ENCODE measurements at regions not wholly inside any gene's neighbourhood (a gene's known extent, or its start where the extent isn't known, plus 50 kb on each side); places are given as distances from the start of the nearest gene placed in this dataset.

- no peak overlapping the region for H3K4me3 ChIP-seq (ENCODE audit: low read length)
- no peak for DNase-seq (ENCODE audit: low read depth)
- TF ChIP-seq CTCF (conservative IDR thresholded peaks at IDR 0.05; ENCODE audit: low read depth, low read length), result no peak
Measured at GRCh38 chr11:134711588-134711987, 299.5 kb upstream of the B3GAT1 start.

GRCh38 chr11:134710861-134711407, 298.9 kb upstream of the B3GAT1 start:
- H3K4me3 ChIP-seq (ENCODE audit: low read length), result no peak overlapping the region
- no peak for DNase-seq (ENCODE audit: low read depth)
- no peak for TF ChIP-seq CTCF (conservative IDR thresholded peaks at IDR 0.05; ENCODE audit: low read depth, low read length)

DNA sequence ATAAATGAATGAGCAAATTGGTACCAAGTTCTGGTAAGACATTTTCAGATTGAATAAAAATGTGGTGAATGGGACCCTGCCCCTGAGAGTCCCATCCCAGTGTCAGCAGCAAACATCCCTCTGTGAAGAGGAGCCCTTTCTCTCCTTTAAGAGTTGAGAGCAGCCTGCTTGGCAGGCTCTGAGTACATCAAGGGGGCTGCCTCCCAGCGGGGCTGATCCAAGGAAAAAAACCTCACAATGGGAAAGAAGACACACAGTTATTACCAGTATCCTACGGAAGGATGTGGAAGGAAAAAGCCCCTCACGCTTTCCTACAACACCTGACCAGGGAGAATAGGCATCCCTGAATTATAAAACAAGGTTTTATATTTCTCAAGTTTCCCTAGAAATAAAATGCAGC, 293.8 kb upstream of the B3GAT1 start:
- H3K4me3 ChIP-seq (ENCODE audit: low read length), result no peak overlapping the region
- TF ChIP-seq CTCF (conservative IDR thresholded peaks at IDR 0.05; ENCODE audit: low read depth, low read length), result no peak

DNA sequence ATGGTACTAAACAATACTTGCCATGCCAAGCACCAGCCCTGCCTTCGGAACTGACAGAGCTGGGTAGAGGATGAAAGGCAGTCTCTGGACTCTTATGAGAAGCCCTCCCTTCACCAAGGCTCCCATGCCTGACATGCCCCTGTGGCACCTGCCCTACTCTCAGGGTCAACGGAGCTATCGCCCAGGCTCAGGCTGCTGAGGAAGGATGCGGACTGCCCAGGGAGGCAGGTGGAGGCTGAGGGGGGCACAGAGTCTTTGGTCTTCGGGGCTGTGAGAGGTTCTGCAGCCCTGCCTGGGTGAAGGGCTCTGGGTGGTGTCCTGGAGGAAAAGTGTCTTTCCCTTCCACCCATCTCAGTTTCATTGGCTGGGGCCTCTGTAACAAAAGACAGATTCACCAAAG, 290.8 kb upstream of the B3GAT1 start:
- TF ChIP-seq CTCF (conservative IDR thresholded peaks at IDR 0.05; ENCODE audit: low read depth, low read length), result no peak
- DNase-seq (ENCODE audit: low read depth), result no peak
- no peak overlapping the region for H3K4me3 ChIP-seq (ENCODE audit: low read length)

More for the DNA sequence above, 293.8 kb upstream of the B3GAT1 start:
- DNase-seq (ENCODE audit: low read depth), result no peak

GRCh38 chr11:134701564-134702165, 289.6 kb upstream of the B3GAT1 start:
- no peak for TF ChIP-seq CTCF (conservative IDR thresholded peaks at IDR 0.05; ENCODE audit: low read depth, low read length)
- DNase-seq (ENCODE audit: low read depth), result no peak
- H3K4me3 ChIP-seq (ENCODE audit: low read length), result no peak overlapping the region

DNA sequence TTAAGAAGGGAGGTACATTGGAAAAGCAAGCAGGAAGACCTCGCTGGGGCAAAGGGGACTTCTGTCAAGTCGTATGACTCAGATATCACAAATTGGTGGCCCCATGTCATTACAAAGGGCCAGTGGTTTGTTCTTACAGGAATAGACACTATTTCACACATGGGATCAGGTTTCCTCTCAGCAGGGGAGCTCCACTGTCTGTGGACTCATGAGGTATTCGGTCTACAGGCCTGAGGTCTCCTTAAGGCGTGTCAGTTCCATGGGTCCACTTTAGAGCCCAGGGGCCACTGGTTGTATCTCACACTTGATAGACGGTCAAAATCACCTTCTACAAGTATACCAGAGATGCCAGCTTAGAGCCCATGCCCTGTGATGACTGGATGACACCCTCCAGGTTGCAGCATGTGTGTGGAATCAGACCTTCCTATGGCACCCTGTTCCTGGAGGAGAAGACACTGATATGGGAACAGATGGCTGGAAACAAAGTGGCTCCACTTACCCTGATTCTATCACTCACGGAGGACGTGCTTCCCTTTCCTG, 288.1 kb upstream of the B3GAT1 start:
- H3K4me3 ChIP-seq (ENCODE audit: low read length), result no peak overlapping the region
- no peak for DNase-seq (ENCODE audit: low read depth)
- no peak for TF ChIP-seq CTCF (conservative IDR thresholded peaks at IDR 0.05; ENCODE audit: low read depth, low read length)

- TF ChIP-seq CTCF (conservative IDR thresholded peaks at IDR 0.05; ENCODE audit: low read depth, low read length), result no peak
- no peak overlapping the region for H3K4me3 ChIP-seq (ENCODE audit: low read length)
- no peak for DNase-seq (ENCODE audit: low read depth)
Measured at GRCh38 chr11:134696455-134696854, 284.4 kb upstream of the B3GAT1 start.
